ENCODE measurements at regions not wholly inside any gene's neighbourhood (a gene's known extent, or its start where the extent isn't known, plus 50 kb on each side); places are given as distances from the start of the nearest gene placed in this dataset.
"Not testable (repeated sequence)": the region's sequence is repeated elsewhere in the genome, so short reads cannot be mapped to it uniquely, and the experiment has no call there.

DNA sequence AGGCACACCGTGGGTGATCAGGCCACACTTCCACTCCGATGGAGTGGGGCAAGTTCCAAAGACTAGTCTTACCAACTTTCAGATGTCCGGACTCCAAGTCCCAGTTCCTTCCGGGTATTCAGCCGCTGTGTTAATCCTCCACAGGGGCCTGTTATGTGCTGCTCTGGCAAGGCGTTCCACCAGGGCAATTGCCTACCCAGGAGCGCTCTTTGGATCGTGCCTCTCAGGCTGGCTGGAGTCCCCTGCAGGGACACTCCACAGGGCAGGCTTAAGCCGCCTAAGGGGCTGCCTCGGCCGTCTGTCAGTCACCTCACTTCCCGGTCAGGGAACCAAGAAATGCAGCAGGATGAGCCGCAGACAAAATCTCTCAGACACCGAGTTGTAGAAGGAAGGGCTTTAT, 118.7 kb upstream of the CCNG1 start:
- no peak overlapping the region for H3K4me3 Mint-ChIP-seq (ENCODE audit: low read depth, unreplicated experiment)
- no peaks in the 10 kb centered on the region for H3K27me3 Mint-ChIP-seq (ENCODE audit: unreplicated experiment)
- intact Hi-C loops (cut with micrococcal nuclease; ENCODE audit: unreplicated experiment), result no loop called here
- H3K27ac Mint-ChIP-seq (ENCODE audit: unreplicated experiment), result no peak overlapping the region
- TF ChIP-seq, protein P1, sequence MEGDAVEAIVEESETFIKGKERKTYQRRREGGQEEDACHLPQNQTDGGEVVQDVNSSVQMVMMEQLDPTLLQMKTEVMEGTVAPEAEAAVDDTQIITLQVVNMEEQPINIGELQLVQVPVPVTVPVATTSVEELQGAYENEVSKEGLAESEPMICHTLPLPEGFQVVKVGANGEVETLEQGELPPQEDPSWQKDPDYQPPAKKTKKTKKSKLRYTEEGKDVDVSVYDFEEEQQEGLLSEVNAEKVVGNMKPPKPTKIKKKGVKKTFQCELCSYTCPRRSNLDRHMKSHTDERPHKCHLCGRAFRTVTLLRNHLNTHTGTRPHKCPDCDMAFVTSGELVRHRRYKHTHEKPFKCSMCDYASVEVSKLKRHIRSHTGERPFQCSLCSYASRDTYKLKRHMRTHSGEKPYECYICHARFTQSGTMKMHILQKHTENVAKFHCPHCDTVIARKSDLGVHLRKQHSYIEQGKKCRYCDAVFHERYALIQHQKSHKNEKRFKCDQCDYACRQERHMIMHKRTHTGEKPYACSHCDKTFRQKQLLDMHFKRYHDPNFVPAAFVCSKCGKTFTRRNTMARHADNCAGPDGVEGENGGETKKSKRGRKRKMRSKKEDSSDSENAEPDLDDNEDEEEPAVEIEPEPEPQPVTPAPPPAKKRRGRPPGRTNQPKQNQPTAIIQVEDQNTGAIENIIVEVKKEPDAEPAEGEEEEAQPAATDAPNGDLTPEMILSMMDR (IDR thresholded peaks at IDR 0.05; ENCODE audit: unreplicated experiment), result no peak
- H3K36me3 Mint-ChIP-seq (ENCODE audit: insufficient read depth, unreplicated experiment), result no peaks in the 10 kb centered on the region
- no peak for DNase-seq
- CTCF ChIA-PET, result no interaction called here
- no peaks in the 10 kb centered on the region for H3K4me1 Mint-ChIP-seq (ENCODE audit: low read depth, unreplicated experiment)
- H3K9me3 Mint-ChIP-seq (ENCODE audit: low read depth, unreplicated experiment), result peaks cover 5% of the 10 kb centered on the region
- BruUV-seq (replicated peaks), result no TSS peak

DNA sequence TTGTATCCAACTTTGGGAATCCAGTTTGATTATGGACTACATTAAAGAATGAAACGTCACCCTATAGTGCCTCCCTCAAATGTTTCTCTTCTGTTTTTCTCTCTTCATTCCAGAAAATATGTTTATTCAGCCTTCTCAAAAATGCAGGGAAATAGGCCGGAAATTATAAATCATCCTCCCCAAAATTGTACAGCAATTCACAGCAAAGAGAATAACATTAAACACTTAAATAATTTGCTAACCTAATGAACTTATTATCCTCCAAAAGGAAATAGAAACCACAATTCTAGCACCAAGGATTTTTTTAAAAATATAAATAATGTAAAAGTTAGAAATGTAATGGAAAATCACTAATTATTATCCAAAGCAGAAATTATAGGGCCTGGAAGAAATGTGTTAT, 115.9 kb upstream of the CCNG1 start:
- intact Hi-C loops (cut with micrococcal nuclease; ENCODE audit: unreplicated experiment), result no loop called here
- Mint-ChIP-seq H3K27ac (ENCODE audit: unreplicated experiment) (no peak overlapping the region), H3K4me1 (ENCODE audit: low read depth, unreplicated experiment) (no peaks in the 10 kb centered on the region), H3K27me3 (ENCODE audit: unreplicated experiment) (no peaks in the 10 kb centered on the region), H3K4me3 (ENCODE audit: low read depth, unreplicated experiment) (no peak overlapping the region), H3K36me3 (ENCODE audit: insufficient read depth, unreplicated experiment) (no peaks in the 10 kb centered on the region), H3K9me3 (ENCODE audit: low read depth, unreplicated experiment) (peaks cover 3% of the 10 kb centered on the region)
- BruUV-seq (replicated peaks), result no TSS peak
- TF ChIP-seq, protein P1 (IDR thresholded peaks at IDR 0.05; ENCODE audit: unreplicated experiment), result no peak
- DNase-seq, result no peak
- CTCF ChIA-PET, result no interaction called here

DNA sequence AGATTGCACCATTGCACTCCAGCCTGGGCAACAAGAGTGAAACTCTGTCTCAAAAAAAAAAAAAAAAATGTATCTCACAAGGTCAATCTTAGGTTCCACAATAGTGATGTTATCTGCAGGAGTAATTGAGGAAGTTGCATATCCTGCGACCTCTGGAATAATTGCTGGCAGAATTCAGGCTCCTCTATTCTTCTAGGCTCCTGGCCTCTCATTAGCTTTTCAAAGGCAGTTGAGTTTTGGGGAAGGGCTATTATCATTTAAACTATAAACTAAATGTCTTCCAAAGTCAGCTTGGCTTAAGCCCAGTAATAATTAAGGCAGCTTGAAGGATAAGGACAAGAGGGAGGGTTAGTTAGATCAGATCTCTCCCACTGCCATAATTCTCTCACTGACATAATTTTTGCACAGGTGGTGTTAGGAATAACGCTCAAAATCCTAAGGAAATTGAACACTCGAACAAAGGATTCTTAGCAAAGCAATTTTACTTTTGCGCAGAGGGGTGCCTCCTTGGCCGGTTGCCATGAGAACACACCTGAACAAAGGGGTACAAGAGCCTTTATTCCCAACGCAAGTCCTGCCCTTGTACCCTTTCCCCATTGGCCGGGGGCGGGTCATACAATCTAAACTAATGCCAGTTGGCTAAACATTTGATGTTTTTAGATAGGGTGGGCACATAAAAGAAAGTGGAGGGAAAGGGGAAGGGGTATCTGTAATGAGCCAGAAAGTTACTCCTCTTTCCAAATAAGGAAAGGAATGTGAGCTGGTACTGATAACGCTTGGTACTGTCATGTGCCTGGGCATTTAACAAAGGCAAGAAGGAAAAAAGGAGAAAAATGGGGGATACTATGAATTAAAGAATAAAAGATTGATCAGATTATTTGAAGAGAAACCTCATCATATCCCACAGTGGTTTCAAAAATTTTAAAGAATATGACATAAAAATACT, 106.4 kb upstream of the CCNG1 start:
- CTCF ChIA-PET, result no interaction called here
- TF ChIP-seq, protein P1 (IDR thresholded peaks at IDR 0.05; ENCODE audit: unreplicated experiment), result no peak
- no peaks in the 10 kb centered on the region for H3K27me3 Mint-ChIP-seq (ENCODE audit: unreplicated experiment)
- no TSS peak for BruUV-seq (replicated peaks)
- no peaks in the 10 kb centered on the region for H3K36me3 Mint-ChIP-seq (ENCODE audit: insufficient read depth, unreplicated experiment)
- DNase-seq, result no peak
- peaks cover 23% of the 10 kb centered on the region for H3K9me3 Mint-ChIP-seq (ENCODE audit: low read depth, unreplicated experiment)
- H3K4me3 Mint-ChIP-seq (ENCODE audit: low read depth, unreplicated experiment), result no peak overlapping the region
- H3K27ac Mint-ChIP-seq (ENCODE audit: unreplicated experiment), result no peak overlapping the region
- intact Hi-C loops (cut with micrococcal nuclease; ENCODE audit: unreplicated experiment), result no loop called here
- H3K4me1 Mint-ChIP-seq (ENCODE audit: low read depth, unreplicated experiment), result no peaks in the 10 kb centered on the region

DNA sequence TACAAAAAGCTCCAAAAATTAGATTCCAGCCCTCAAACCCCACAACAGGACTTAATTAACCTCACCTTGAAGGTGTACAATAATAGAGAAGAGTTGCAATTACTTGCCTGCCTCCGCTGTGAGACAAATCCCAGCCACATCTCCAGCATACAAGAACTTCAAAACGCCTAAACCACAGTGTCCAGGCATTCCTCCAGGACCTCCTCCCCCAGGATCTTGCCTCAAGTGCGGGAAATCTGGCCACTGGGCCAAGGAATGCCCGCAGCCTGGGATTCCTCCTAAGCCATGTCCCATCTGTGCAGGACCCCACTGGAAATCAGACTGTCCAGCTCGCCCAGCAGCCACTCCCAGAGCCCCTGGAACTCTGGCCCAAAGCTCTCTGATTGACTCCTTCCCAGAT, 101.3 kb upstream of the CCNG1 start:
- intact Hi-C loops (cut with micrococcal nuclease; ENCODE audit: unreplicated experiment); H3K27ac Mint-ChIP-seq (ENCODE audit: unreplicated experiment); CTCF ChIA-PET; BruUV-seq (replicated peaks); H3K27me3 Mint-ChIP-seq (ENCODE audit: unreplicated experiment); DNase-seq; H3K4me1 Mint-ChIP-seq (ENCODE audit: low read depth, unreplicated experiment); H3K4me3 Mint-ChIP-seq (ENCODE audit: low read depth, unreplicated experiment); H3K36me3 Mint-ChIP-seq (ENCODE audit: insufficient read depth, unreplicated experiment): not testable (repeated sequence)
- H3K9me3 Mint-ChIP-seq (ENCODE audit: low read depth, unreplicated experiment), result peaks cover 23% of the 10 kb centered on the region

DNA sequence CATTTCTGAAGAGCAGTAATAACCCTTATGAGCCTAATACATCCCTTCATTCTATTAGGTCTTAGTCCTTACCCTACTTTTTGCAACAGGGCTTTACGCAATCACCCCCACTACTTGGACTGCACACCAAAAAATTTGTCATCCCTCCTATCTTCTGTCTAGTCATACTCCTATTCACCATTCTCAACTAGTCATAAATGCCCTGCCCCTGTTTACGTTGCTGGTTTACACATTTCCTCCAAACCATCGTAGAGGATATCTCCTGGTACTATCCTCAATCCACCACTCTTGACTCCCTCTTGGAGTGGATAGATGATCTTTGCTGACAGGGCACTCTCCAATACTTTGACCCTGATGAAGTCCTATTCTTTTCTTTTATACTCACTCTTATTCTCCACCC, 98.2 kb upstream of the CCNG1 start:
- no peaks in the 10 kb centered on the region for H3K27me3 Mint-ChIP-seq (ENCODE audit: unreplicated experiment)
- no peak overlapping the region for H3K4me3 Mint-ChIP-seq (ENCODE audit: low read depth, unreplicated experiment)
- DNase-seq, result no peak
- H3K27ac Mint-ChIP-seq (ENCODE audit: unreplicated experiment), result no peak overlapping the region
- intact Hi-C loops (cut with micrococcal nuclease; ENCODE audit: unreplicated experiment), result no loop called here
- no peaks in the 10 kb centered on the region for H3K4me1 Mint-ChIP-seq (ENCODE audit: low read depth, unreplicated experiment)
- peaks cover 14% of the 10 kb centered on the region for H3K9me3 Mint-ChIP-seq (ENCODE audit: low read depth, unreplicated experiment)
- TF ChIP-seq, protein P1 (IDR thresholded peaks at IDR 0.05; ENCODE audit: unreplicated experiment), result no peak
- no peaks in the 10 kb centered on the region for H3K36me3 Mint-ChIP-seq (ENCODE audit: insufficient read depth, unreplicated experiment)
- CTCF ChIA-PET, result no interaction called here
- no TSS peak for BruUV-seq (replicated peaks)

DNA sequence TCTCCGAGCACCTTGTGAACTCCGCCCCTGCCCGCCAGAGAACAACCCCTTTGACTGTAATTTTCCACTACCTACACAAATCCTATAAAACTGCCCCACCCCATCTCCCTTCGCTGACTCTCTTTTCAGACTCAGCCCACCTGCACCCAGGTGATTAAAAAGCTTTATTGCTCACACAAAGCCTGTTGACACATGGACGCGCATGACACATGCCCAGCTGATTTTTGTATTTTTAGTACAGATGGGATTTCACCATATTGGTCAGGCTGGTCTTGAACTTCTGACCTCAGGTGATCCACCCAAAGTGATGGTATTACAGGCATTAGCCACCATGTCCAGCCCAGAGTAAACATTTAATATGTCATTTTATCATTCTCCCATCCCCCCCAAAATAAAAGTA, 97.0 kb upstream of the CCNG1 start:
- H3K27ac Mint-ChIP-seq (ENCODE audit: unreplicated experiment); DNase-seq; H3K9me3 Mint-ChIP-seq (ENCODE audit: low read depth, unreplicated experiment); H3K4me3 Mint-ChIP-seq (ENCODE audit: low read depth, unreplicated experiment); CTCF ChIA-PET; intact Hi-C loops (cut with micrococcal nuclease; ENCODE audit: unreplicated experiment); H3K4me1 Mint-ChIP-seq (ENCODE audit: low read depth, unreplicated experiment); H3K36me3 Mint-ChIP-seq (ENCODE audit: insufficient read depth, unreplicated experiment); H3K27me3 Mint-ChIP-seq (ENCODE audit: unreplicated experiment); BruUV-seq (replicated peaks): not testable (repeated sequence)

Measured in Calu3 (cell line).